Suprapubic skin (tissue), 4 donors: ENCODE measurements at regions not wholly inside any gene's neighbourhood (a gene's known extent, or its start where the extent isn't known, plus 50 kb on each side); places are given as distances from the start of the nearest gene placed in this dataset.

Source experiments
- DNase-seq, 2 donors: peaks; one replicate each; pipeline ENCODE4 v3.0.0-alpha.2; 2019; ENCODE audit warnings: low spot score in 2 of 2
- H3K27ac ChIP-seq: fragments of 200-600 bp; sonication (generic); one replicate; pipeline ENCODE4 v1.5.1; 2019
- H3K27me3 ChIP-seq: fragments of 200-600 bp; sonication (generic); one replicate; pipeline ENCODE4 v1.5.1; 2019
- H3K36me3 ChIP-seq: fragments of 200-600 bp; sonication (generic); one replicate; pipeline ENCODE4 v1.5.1; 2019
- H3K4me1 ChIP-seq: fragments of 200-600 bp; sonication (generic); one replicate; pipeline ENCODE4 v1.5.1; 2019
- H3K4me3 ChIP-seq: fragments of 200-600 bp; sonication (generic); one replicate; pipeline ENCODE4 v1.5.1; 2019; ENCODE audit warnings: mild to moderate bottlenecking
- H3K9me3 ChIP-seq: fragments of 200-600 bp; sonication (generic); one replicate; pipeline ENCODE4 v1.5.1; 2019
- CTCF ChIP-seq, 2 donors: fragments of 200-600 bp in 1 of 2; fragments of 450-650 bp in 1 of 2; sonication (generic) in 1 of 2; IDR thresholded peaks; one replicate each; pipeline ENCODE4 v1.5.1; 2016 to 2019; ENCODE audit warnings: antibody characterized with exemption in 2 of 2, mild to moderate bottlenecking in 1 of 2, moderate library complexity in 1 of 2
- EP300 ChIP-seq: sonication (generic); formaldehyde crosslinking; IDR thresholded peaks from one replicate; pipeline ENCODE4 v1.6.1; 2017; ENCODE audit warnings: antibody characterized with exemption
- POLR2A ChIP-seq, 2 donors: fragments of 450-650 bp; IDR thresholded peaks; one replicate each; pipeline ENCODE4 v1.6.1; 2017; ENCODE audit warnings: antibody characterized with exemption in 2 of 2, mild to moderate bottlenecking in 2 of 2, moderate library complexity in 2 of 2
- POLR2AphosphoS5 ChIP-seq, 3 donors: sonication (generic); formaldehyde crosslinking; IDR thresholded peaks; one replicate each; pipeline ENCODE4 v1.6.1; 2017; ENCODE audit warnings: antibody characterized with exemption in 3 of 3
- WGBS: methylation state at CpG from one replicate; pipeline ENCODE4 v1.1.5; 2018; 5-methylcytosine and 5-hydroxymethylcytosine counted together

- Histone ChIP-seq H3K9me3 (no peaks in the 10 kb centered on the region), H3K4me3 (no peak overlapping the region), H3K27me3 (no peaks in the 10 kb centered on the region), H3K4me1 (no peaks in the 10 kb centered on the region), H3K36me3 (peaks cover 77% of the 10 kb centered on the region), H3K27ac (no peak overlapping the region)
- DNase-seq = no peak
- TF ChIP-seq POLR2A (IDR thresholded peaks at IDR 0.05) (no peak), POLR2AphosphoS5 (IDR thresholded peaks at IDR 0.05) (no peak), CTCF (IDR thresholded peaks at IDR 0.05) (no peak), EP300 (no peak)
- 92% methylated on average over 8 of the region's 11 CpGs for WGBS
Observed at GRCh38 chr14:95449131-95449530, 67.3 kb downstream of the SYNE3 start.

- TF ChIP-seq POLR2AphosphoS5 (IDR thresholded peaks at IDR 0.05) (no peak), EP300 (no peak), CTCF (IDR thresholded peaks at IDR 0.05) (no peak), POLR2A (IDR thresholded peaks at IDR 0.05) (no peak)
- no peak overlapping the region for H3K4me3 ChIP-seq
- WGBS = 85% methylated on average over 4 of the region's 4 CpGs
- peaks cover 6% of the 10 kb centered on the region for H3K4me1 ChIP-seq
- H3K27me3 ChIP-seq = no peaks in the 10 kb centered on the region
- H3K27ac ChIP-seq = no peak overlapping the region
- no peaks in the 10 kb centered on the region for H3K9me3 ChIP-seq
- H3K36me3 ChIP-seq = peaks cover 61% of the 10 kb centered on the region
- DNase-seq = no peak
Observed at GRCh38 chr14:95446470-95446869, 70.0 kb downstream of the SYNE3 start.

- TF ChIP-seq EP300 = no peak
- no peak for TF ChIP-seq CTCF (IDR thresholded peaks at IDR 0.05)
- TF ChIP-seq POLR2A (IDR thresholded peaks at IDR 0.05) = no peak
- TF ChIP-seq POLR2AphosphoS5 (IDR thresholded peaks at IDR 0.05) = no peak
- Histone ChIP-seq H3K36me3 (peaks cover 53% of the 10 kb centered on the region), H3K27ac (no peak overlapping the region), H3K4me1 (peaks cover 6% of the 10 kb centered on the region), H3K9me3 (no peaks in the 10 kb centered on the region), H3K27me3 (no peaks in the 10 kb centered on the region), H3K4me3 (no peak overlapping the region)
- 67% methylated on average over 1 of the region's 6 CpGs for WGBS
- DNase-seq = no peak
Observed at GRCh38 chr14:95445676-95446075, 70.8 kb downstream of the SYNE3 start.

GRCh38 chr14:95445161-95445560, 71.3 kb downstream of the SYNE3 start:
- peaks cover 6% of the 10 kb centered on the region for H3K4me1 ChIP-seq
- no peak for DNase-seq
- 48% methylated on average over 3 of the region's 3 CpGs for WGBS
- H3K9me3 ChIP-seq = no peaks in the 10 kb centered on the region
- no peak overlapping the region for H3K4me3 ChIP-seq
- H3K27me3 ChIP-seq = no peaks in the 10 kb centered on the region
- no peak overlapping the region for H3K27ac ChIP-seq
- TF ChIP-seq EP300 (no peak), POLR2A (IDR thresholded peaks at IDR 0.05) (no peak), POLR2AphosphoS5 (IDR thresholded peaks at IDR 0.05) (no peak), CTCF (IDR thresholded peaks at IDR 0.05) (no peak)
- H3K36me3 ChIP-seq = peaks cover 48% of the 10 kb centered on the region

GRCh38 chr14:95444132-95445129, 72.0 kb downstream of the SYNE3 start:
- WGBS = 94% methylated on average over 12 of the region's 16 CpGs
- Histone ChIP-seq H3K9me3 (no peaks in the 10 kb centered on the region), H3K4me3 (no peak overlapping the region), H3K36me3 (peaks cover 45% of the 10 kb centered on the region), H3K27me3 (no peaks in the 10 kb centered on the region), H3K4me1 (peaks cover 6% of the 10 kb centered on the region), H3K27ac (no peak overlapping the region)
- TF ChIP-seq EP300 = no peak
- TF ChIP-seq POLR2A (IDR thresholded peaks at IDR 0.05) = no peak
- TF ChIP-seq CTCF (IDR thresholded peaks at IDR 0.05) = no peak
- TF ChIP-seq POLR2AphosphoS5 (IDR thresholded peaks at IDR 0.05) = no peak
- DNase-seq = no peak
